B cell (primary cell): ENCODE measurements at regions not wholly inside any gene's neighbourhood (a gene's known extent, or its start where the extent isn't known, plus 50 kb on each side); places are given as distances from the start of the nearest gene placed in this dataset.

ENCODE experiments used
- ATAC-seq: fragments of 200-7000 bp; cut with Tn5 transposase; one replicate; pipeline ENCODE4 v1.10.0; 2021; ENCODE audit warnings: low read depth, mild to moderate bottlenecking, moderate number of reproducible peaks, moderate library complexity
- CTCF ChIA-PET: fragments of 350-600 bp; sonication (Branson Sonifier 250); formaldehyde crosslinking; loops from one replicate; lab custom pipeline; 2021; ENCODE audit warnings: antibody characterized with exemption, inconsistent platforms; lab: Charles Lee
- POLR2A ChIA-PET: fragments of 350-600 bp; sonication (Branson Sonifier 250); formaldehyde crosslinking; loops from one replicate; lab custom pipeline; 2021; ENCODE audit warnings: antibody characterized with exemption; lab: Charles Lee
- DNase-seq: peaks from one replicate; pipeline ENCODE4 v3.0.0; 2013
- H2AFZ ChIP-seq: 2 replicates; pipeline ENCODE4 v1.6.1; 2012; ENCODE audit warnings: mild to moderate bottlenecking, low read depth, low read length; ENCODE audit not compliant: insufficient read depth, poor library complexity, severe bottlenecking
- H3K27ac ChIP-seq, 2 donors: 1 replicate in 1 of 2; 2 replicates in 1 of 2; pipeline ENCODE4 v1.5.1; 2012 to 2013; ENCODE audit warnings: low read length in 2 of 2, mild to moderate bottlenecking in 2 of 2, moderate library complexity in 1 of 2
- H3K27me3 ChIP-seq, 4 experiments: fragments of 200-600 bp in 1 of 4; sonication (generic) in 1 of 4; replicated peaks in 1 of 4; 1 replicate in 2 of 4; 2 replicates in 2 of 4; pipeline versions ENCODE4 v1.6.1 to v1.7.0; 2013 to 2016; ENCODE audit warnings: low read length in 3 of 4, mild to moderate bottlenecking in 2 of 4, mixed read lengths in 1 of 4, moderate library complexity in 1 of 4; ENCODE audit not compliant: insufficient read depth in 4 of 4, control insufficient read depth in 3 of 4; ENCODE audit errors: control extremely low read depth in 1 of 4
- H3K36me3 ChIP-seq, 2 experiments: replicated peaks in 1 of 2; 1 replicate in 1 of 2; 2 replicates in 1 of 2; pipeline versions ENCODE4 v1.6.1 to v1.7.1; 2013; ENCODE audit warnings: low read length in 1 of 2; ENCODE audit not compliant: insufficient read depth in 2 of 2, control insufficient read depth in 1 of 2; ENCODE audit errors: control extremely low read depth in 1 of 2, extremely low read depth in 1 of 2
- H3K4me1 ChIP-seq, 2 donors: fragments of 200-600 bp in 1 of 2; sonication (generic) in 1 of 2; 1 replicate in 1 of 2; 2 replicates in 1 of 2; pipeline versions ENCODE4 v1.5.1 to v1.6.1; 2013 to 2017; ENCODE audit warnings: low read length in 2 of 2; ENCODE audit not compliant: control insufficient read depth in 2 of 2, insufficient read depth in 2 of 2
- H3K4me2 ChIP-seq: replicated peaks from 2 replicates; pipeline ENCODE3; 2012; ENCODE audit warnings: mild to moderate bottlenecking, low read depth, low read length; ENCODE audit not compliant: poor library complexity, severe bottlenecking
- H3K4me3 ChIP-seq, 5 experiments: fragments of 200-600 bp in 1 of 5; sonication (generic) in 1 of 5; 1 replicate in 3 of 5; 2 replicates in 2 of 5; pipeline versions ENCODE4 v1.5.1 to v1.7.0; 2011 to 2016; ENCODE audit warnings: low read length in 4 of 5, mild to moderate bottlenecking in 4 of 5, low read depth in 2 of 5, control low read depth in 1 of 5, moderate library complexity in 1 of 5; ENCODE audit not compliant: insufficient read depth in 1 of 5; ENCODE audit errors: control extremely low read depth in 1 of 5, extremely low read depth in 1 of 5
- H3K79me2 ChIP-seq: fragments of 200-600 bp; sonication (generic); one replicate; pipeline ENCODE4 v1.6.0; 2016; ENCODE audit warnings: low read length; ENCODE audit not compliant: control insufficient read depth, insufficient read depth
- H3K9ac ChIP-seq: fragments of 200-600 bp; sonication (generic); 2 replicates; pipeline ENCODE4 v1.6.1; 2017; ENCODE audit warnings: mild to moderate bottlenecking, low read length, moderate library complexity
- H3K9me3 ChIP-seq, 3 donors: one replicate each; pipeline versions ENCODE4 v1.6.1 to v1.7.1; 2013; ENCODE audit warnings: low read length in 2 of 3; ENCODE audit not compliant: control insufficient read depth in 2 of 3, insufficient read depth in 1 of 3; ENCODE audit errors: control extremely low read depth in 1 of 3
- H4K20me1 ChIP-seq: 2 replicates; pipeline ENCODE4 v1.6.0; 2012; ENCODE audit warnings: mild to moderate bottlenecking, low read length; ENCODE audit not compliant: insufficient read depth, control insufficient read depth, poor library complexity, severe bottlenecking
- H3K27ac Mint-ChIP-seq: one replicate; pipeline ENCODE4 v1.8.0; 2021; ENCODE audit warnings: mixed read lengths
- H3K27me3 Mint-ChIP-seq: one replicate; pipeline ENCODE4 v1.8.0; 2021; ENCODE audit warnings: mixed read lengths
- H3K4me1 Mint-ChIP-seq: one replicate; pipeline ENCODE4 v1.8.0; 2021; ENCODE audit warnings: mixed read lengths
- H3K4me3 Mint-ChIP-seq: one replicate; pipeline ENCODE4 v1.8.0; 2021; ENCODE audit warnings: mixed read lengths
- H3K9me3 Mint-ChIP-seq: one replicate; pipeline ENCODE4 v1.8.0; 2022; ENCODE audit warnings: mixed read lengths; ENCODE audit not compliant: insufficient read depth
- EZH2 ChIP-seq: IDR thresholded peaks from 2 replicates; pipeline ENCODE4 v1.6.1; 2012; ENCODE audit warnings: borderline replicate concordance, low read depth, mild to moderate bottlenecking, moderate library complexity, low read length; ENCODE audit not compliant: insufficient read depth, poor library complexity, severe bottlenecking
- WGBS: methylation state at CpG from one replicate; pipeline ENCODE4 v1.1.5; 2013; ENCODE audit warnings: missing lambda C conversion rate; ENCODE audit not compliant: insufficient coverage; 5-methylcytosine and 5-hydroxymethylcytosine counted together
- intact Hi-C: fragments of 100-400 bp; cut with micrococcal nuclease; formaldehyde crosslinking; loops from one replicate; pipeline ENCODE4 v1.10.0; 2022
- TF ChIP-seq, protein P1 (sequence below): fragments of 200-600 bp; IDR thresholded peaks from one replicate; pipeline ENCODE4 v1.8.0; 2022; ENCODE audit warnings: antibody characterized with exemption, mild to moderate bottlenecking

DNA sequence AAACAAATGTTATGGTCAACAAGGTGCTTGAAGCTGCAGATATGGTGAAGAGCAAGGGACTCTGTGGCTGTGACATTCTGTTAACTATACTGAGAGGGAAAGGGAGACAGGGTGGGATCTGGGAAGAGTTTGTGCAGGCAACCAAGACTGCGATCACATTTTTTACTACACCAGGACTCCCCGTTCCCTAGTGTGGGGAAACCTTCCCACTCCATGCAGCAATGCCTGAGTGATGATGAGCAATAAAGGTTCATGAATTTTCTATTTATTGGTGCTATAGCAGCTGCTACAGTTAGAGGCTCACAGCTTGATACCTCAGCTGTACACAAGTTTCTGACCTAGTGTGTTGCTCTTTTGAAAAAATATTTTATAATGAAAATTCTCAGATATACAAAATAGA lies 160.9 kb upstream of the SGO1 start:
- no peaks in the 10 kb centered on the region for H3K4me1 Mint-ChIP-seq
- Histone ChIP-seq H3K4me3 (no peak overlapping the region), H3K4me2 (no peak overlapping the region), H3K9me3 (no peaks in the 10 kb centered on the region), H2AFZ (no peak overlapping the region), H3K27ac (no peak overlapping the region), H3K4me1 (no peaks in the 10 kb centered on the region), H3K36me3 (no peaks in the 10 kb centered on the region), H4K20me1 (no peaks in the 10 kb centered on the region), H3K27me3 (no peaks in the 10 kb centered on the region), H3K79me2 (no peaks in the 10 kb centered on the region), H3K9ac (no peak overlapping the region)
- ATAC-seq = no peak
- ChIA-PET POLR2A (no interaction called here), CTCF (no interaction called here)
- H3K27ac Mint-ChIP-seq = no peak overlapping the region
- H3K4me3 Mint-ChIP-seq = no peak overlapping the region
- WGBS = no CpG with 5 or more reads among the region's 2 CpGs
- TF ChIP-seq EZH2 = no peak
- TF ChIP-seq, protein P1, sequence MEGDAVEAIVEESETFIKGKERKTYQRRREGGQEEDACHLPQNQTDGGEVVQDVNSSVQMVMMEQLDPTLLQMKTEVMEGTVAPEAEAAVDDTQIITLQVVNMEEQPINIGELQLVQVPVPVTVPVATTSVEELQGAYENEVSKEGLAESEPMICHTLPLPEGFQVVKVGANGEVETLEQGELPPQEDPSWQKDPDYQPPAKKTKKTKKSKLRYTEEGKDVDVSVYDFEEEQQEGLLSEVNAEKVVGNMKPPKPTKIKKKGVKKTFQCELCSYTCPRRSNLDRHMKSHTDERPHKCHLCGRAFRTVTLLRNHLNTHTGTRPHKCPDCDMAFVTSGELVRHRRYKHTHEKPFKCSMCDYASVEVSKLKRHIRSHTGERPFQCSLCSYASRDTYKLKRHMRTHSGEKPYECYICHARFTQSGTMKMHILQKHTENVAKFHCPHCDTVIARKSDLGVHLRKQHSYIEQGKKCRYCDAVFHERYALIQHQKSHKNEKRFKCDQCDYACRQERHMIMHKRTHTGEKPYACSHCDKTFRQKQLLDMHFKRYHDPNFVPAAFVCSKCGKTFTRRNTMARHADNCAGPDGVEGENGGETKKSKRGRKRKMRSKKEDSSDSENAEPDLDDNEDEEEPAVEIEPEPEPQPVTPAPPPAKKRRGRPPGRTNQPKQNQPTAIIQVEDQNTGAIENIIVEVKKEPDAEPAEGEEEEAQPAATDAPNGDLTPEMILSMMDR = no peak
- DNase-seq = no peak
- H3K27me3 Mint-ChIP-seq = no peaks in the 10 kb centered on the region
- intact Hi-C loops = no loop called here
- H3K9me3 Mint-ChIP-seq = no peaks in the 10 kb centered on the region

DNA sequence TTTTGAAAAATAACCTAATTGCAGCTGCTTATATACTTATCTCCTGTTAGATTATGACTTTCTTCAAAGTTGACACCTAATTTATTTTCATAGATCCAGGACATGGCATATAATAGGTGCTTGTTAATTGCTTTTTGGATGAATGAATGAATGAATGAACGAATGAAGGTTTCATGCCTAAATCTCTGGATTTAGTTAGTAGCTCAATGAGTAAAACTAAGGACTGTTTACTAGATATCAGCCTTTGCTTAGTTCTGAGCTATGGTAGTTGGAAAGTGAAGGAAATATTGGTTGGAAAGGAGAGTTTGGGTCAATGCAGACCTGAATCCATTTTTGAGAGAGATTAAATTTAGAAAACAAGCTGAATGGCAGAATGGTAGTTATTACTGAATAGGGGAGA lies 160.4 kb upstream of the SGO1 start:
- no peak for TF ChIP-seq EZH2
- TF ChIP-seq, protein P1 = no peak
- Mint-ChIP-seq H3K4me1 (no peaks in the 10 kb centered on the region), H3K9me3 (no peaks in the 10 kb centered on the region), H3K27ac (no peak overlapping the region), H3K4me3 (no peak overlapping the region), H3K27me3 (no peaks in the 10 kb centered on the region)
- POLR2A ChIA-PET = no interaction called here
- no peak overlapping the region for H2AFZ ChIP-seq
- H3K9me3 ChIP-seq = no peaks in the 10 kb centered on the region
- no peak for ATAC-seq
- H4K20me1 ChIP-seq = no peaks in the 10 kb centered on the region
- intact Hi-C loops = no loop called here
- 40% methylated on average over 1 of the region's 1 CpG for WGBS
- no peak overlapping the region for H3K27ac ChIP-seq
- H3K27me3 ChIP-seq = no peaks in the 10 kb centered on the region
- H3K36me3 ChIP-seq = no peaks in the 10 kb centered on the region
- CTCF ChIA-PET = no interaction called here
- no peak for DNase-seq
- no peaks in the 10 kb centered on the region for H3K4me1 ChIP-seq
- no peak overlapping the region for H3K4me3 ChIP-seq
- no peak overlapping the region for H3K9ac ChIP-seq
- H3K79me2 ChIP-seq = no peaks in the 10 kb centered on the region
- no peak overlapping the region for H3K4me2 ChIP-seq
